Natural killer cell (primary cell): ENCODE measurements at regions not wholly inside any gene's neighbourhood (a gene's known extent, or its start where the extent isn't known, plus 50 kb on each side); places are given as distances from the start of the nearest gene placed in this dataset.

Experiments
- ATAC-seq, 3 donors: fragments of 150-1000 bp in 2 of 3; fragments of 200-7000 bp in 1 of 3; cut with Tn5 transposase; 1 replicate in 1 of 3; 2 replicates in 2 of 3; pipeline ENCODE4 v1.10.0; 2021; ENCODE audit warnings: mild to moderate bottlenecking in 2 of 3, moderate library complexity in 2 of 3
- DNase-seq, 2 donors: peaks; one replicate each; pipeline versions ENCODE4 v3.0.0 to v3.0.0-alpha.2; 2013 to 2021; ENCODE audit warnings: mixed read lengths in 1 of 2
- H3K27ac ChIP-seq: one replicate; pipeline ENCODE4 v1.5.1; 2013; ENCODE audit warnings: mild to moderate bottlenecking, low read length
- H3K27me3 ChIP-seq: one replicate; pipeline ENCODE4 v1.6.1; 2013; ENCODE audit warnings: low read length; ENCODE audit not compliant: control insufficient read depth, insufficient read depth
- H3K36me3 ChIP-seq: one replicate; pipeline ENCODE4 v1.6.1; 2013; ENCODE audit warnings: low read length; ENCODE audit not compliant: control insufficient read depth, insufficient read depth
- H3K4me1 ChIP-seq: one replicate; pipeline ENCODE4 v1.6.1; 2013; ENCODE audit warnings: low read length; ENCODE audit not compliant: control insufficient read depth, insufficient read depth
- H3K4me3 ChIP-seq: one replicate; pipeline ENCODE4 v1.5.1; 2013; ENCODE audit warnings: low read length
- H3K9me3 ChIP-seq: one replicate; pipeline ENCODE4 v1.6.1; 2013; ENCODE audit warnings: low read length; ENCODE audit not compliant: control insufficient read depth, insufficient read depth
- H3K27ac Mint-ChIP-seq, 2 donors: one replicate each; pipeline ENCODE4 v1.8.0; 2022; ENCODE audit warnings: mild to moderate bottlenecking in 2 of 2, mixed read lengths in 2 of 2, moderate library complexity in 1 of 2
- H3K27me3 Mint-ChIP-seq, 2 donors: one replicate each; pipeline ENCODE4 v1.8.0; 2022; ENCODE audit warnings: low read depth in 2 of 2, mixed read lengths in 2 of 2
- H3K36me3 Mint-ChIP-seq: one replicate; pipeline ENCODE4 v1.8.0; 2022; ENCODE audit warnings: mixed read lengths
- H3K4me1 Mint-ChIP-seq, 2 donors: one replicate each; pipeline ENCODE4 v1.8.0; 2022; ENCODE audit warnings: mixed read lengths in 2 of 2
- H3K4me3 Mint-ChIP-seq: one replicate; pipeline ENCODE4 v1.8.0; 2022; ENCODE audit warnings: mild to moderate bottlenecking, moderate library complexity, mixed read lengths
- H3K9me3 Mint-ChIP-seq, 2 donors: one replicate each; pipeline ENCODE4 v1.8.0; 2022; ENCODE audit warnings: mixed read lengths in 2 of 2
- CTCF ChIP-seq: fragments of 200-600 bp; IDR thresholded peaks from one replicate; pipeline ENCODE4 v1.8.0; 2022; ENCODE audit warnings: antibody characterized with exemption
- WGBS: methylation state at CpG from one replicate; pipeline ENCODE4 v1.1.7; 2013; ENCODE audit warnings: missing lambda C conversion rate; ENCODE audit not compliant: insufficient coverage; 5-methylcytosine and 5-hydroxymethylcytosine counted together
- intact Hi-C: fragments of 100-400 bp; cut with micrococcal nuclease; formaldehyde crosslinking; loops from one replicate; pipeline ENCODE4 v1.14.2; 2022

DNA sequence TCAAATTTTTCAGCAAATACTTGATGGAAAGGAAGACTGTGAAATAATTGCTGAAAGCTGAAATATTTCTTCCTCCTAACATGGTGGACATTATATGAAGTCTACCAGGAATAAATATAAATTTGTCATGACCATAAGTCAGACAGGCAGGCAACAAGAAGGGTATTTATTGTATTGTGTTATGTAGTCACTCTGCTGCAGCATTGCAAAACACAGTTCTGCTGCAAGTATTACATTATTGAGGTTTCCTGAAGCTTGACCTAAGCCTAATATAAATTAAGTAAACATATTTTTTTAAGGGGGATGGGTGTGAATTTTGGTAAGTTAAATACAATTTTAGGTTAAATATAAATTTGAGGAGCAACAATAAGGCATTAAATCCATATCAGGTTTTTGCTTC is 60.2 kb upstream of the MAOA start:
- DNase-seq (no peak), ATAC-seq (no peak)
- Histone ChIP-seq H3K27me3 (no peaks in the 10 kb centered on the region), H3K9me3 (no peaks in the 10 kb centered on the region), H3K36me3 (no peaks in the 10 kb centered on the region), H3K27ac (no peak overlapping the region), H3K4me1 (no peaks in the 10 kb centered on the region), H3K4me3 (no peak overlapping the region)
- Mint-ChIP-seq H3K27ac (no peak overlapping the region), H3K4me3 (no peak overlapping the region), H3K27me3 (peaks cover 7 to 23% of the 10 kb centered on the region in 2 donors), H3K9me3 (no peaks in the 10 kb centered on the region), H3K4me1 (no peaks in the 10 kb centered on the region), H3K36me3 (no peaks in the 10 kb centered on the region)
- TF ChIP-seq CTCF, result no peak
- intact Hi-C loops, result no loop called here

- ATAC-seq (no peak), DNase-seq (no peak)
- no peak overlapping the region for H3K4me3 Mint-ChIP-seq
- H3K36me3 ChIP-seq, result no peaks in the 10 kb centered on the region
- no peak overlapping the region for H3K27ac Mint-ChIP-seq
- no peaks in the 10 kb centered on the region for H3K9me3 Mint-ChIP-seq
- H3K36me3 Mint-ChIP-seq, result no peaks in the 10 kb centered on the region
- H3K27ac ChIP-seq, result no peak overlapping the region
- no peaks in the 10 kb centered on the region for H3K4me1 Mint-ChIP-seq
- no peaks in the 10 kb centered on the region for H3K9me3 ChIP-seq
- TF ChIP-seq CTCF, result no peak
- H3K27me3 Mint-ChIP-seq, result peaks cover 3 to 30% of the 10 kb centered on the region in 2 donors
- H3K4me3 ChIP-seq, result no peak overlapping the region
- intact Hi-C loops, result no loop called here
- no peaks in the 10 kb centered on the region for H3K4me1 ChIP-seq
- no peaks in the 10 kb centered on the region for H3K27me3 ChIP-seq
Measured at GRCh38 chrX:43604753-43605152, 51.3 kb upstream of the MAOA start.

GRCh38 chrX:43605351-43605750 is 50.7 kb upstream of the MAOA start:
- DNase-seq, result no peak
- no peak for TF ChIP-seq CTCF
- H3K4me1 ChIP-seq, result no peaks in the 10 kb centered on the region
- H3K27ac ChIP-seq, result no peak overlapping the region
- H3K36me3 Mint-ChIP-seq, result no peaks in the 10 kb centered on the region
- no peak for ATAC-seq
- H3K4me3 ChIP-seq, result no peak overlapping the region
- no peaks in the 10 kb centered on the region for H3K9me3 ChIP-seq
- H3K9me3 Mint-ChIP-seq, result no peaks in the 10 kb centered on the region
- no peak overlapping the region for H3K27ac Mint-ChIP-seq
- no peaks in the 10 kb centered on the region for H3K36me3 ChIP-seq
- intact Hi-C loops, result no loop called here
- no CpG with 5 or more reads among the region's 4 CpGs for WGBS
- H3K27me3 ChIP-seq, result no peaks in the 10 kb centered on the region
- H3K4me1 Mint-ChIP-seq, result no peaks in the 10 kb centered on the region
- H3K27me3 Mint-ChIP-seq, result peaks cover 6 to 34% of the 10 kb centered on the region in 2 donors
- H3K4me3 Mint-ChIP-seq, result no peak overlapping the region
